ENCODE measurements at regions not wholly inside any gene's neighbourhood (a gene's known extent, or its start where the extent isn't known, plus 50 kb on each side); places are given as distances from the start of the nearest gene placed in this dataset.
A peak's percentile ranks its signal among the peaks of the same experiment; 100 is the strongest.

DNA sequence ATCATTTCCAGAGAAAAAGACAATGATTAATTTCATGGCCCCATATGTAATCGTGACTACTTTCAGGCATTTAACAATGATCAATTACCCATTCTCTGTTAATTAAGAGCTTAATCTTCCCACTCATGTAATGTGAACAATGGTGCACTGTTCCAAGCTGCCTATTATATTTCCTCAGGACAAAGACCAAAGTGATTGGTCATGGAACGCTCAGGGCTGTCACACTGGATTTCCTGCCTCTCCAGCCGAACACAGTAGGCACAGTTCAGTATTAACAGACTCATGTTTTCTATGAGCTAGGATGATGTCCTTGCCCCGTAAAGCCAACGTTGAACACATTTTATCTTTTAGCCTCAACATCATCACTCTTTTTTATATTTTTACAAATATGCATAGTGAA is 142.7 kb upstream of the FZD8 start:
- DNase-seq (ENCODE audit: low spot score) (no peak), ATAC-seq (ENCODE audit: low read depth) (no peak)
- H3K36me3 ChIP-seq (ENCODE audit: low read depth), result no peaks in the 10 kb centered on the region
- H3K9me3 ChIP-seq (ENCODE audit: severe bottlenecking), result peaks cover 3% of the 10 kb centered on the region
- no peaks in the 10 kb centered on the region for H3K27me3 ChIP-seq (ENCODE audit: insufficient read depth, poor library complexity, severe bottlenecking)
- peak overlapping the region; percentile 93 for H3K27ac ChIP-seq (ENCODE audit: poor library complexity, severe bottlenecking)
- TF ChIP-seq CTCF (IDR thresholded peaks at IDR 0.05; ENCODE audit: poor library complexity, severe bottlenecking), result no peak
- no peak overlapping the region for H3K4me3 ChIP-seq (ENCODE audit: severe bottlenecking)
- peaks cover 14% of the 10 kb centered on the region for H3K4me1 ChIP-seq (ENCODE audit: insufficient read depth, poor library complexity, severe bottlenecking)

DNA sequence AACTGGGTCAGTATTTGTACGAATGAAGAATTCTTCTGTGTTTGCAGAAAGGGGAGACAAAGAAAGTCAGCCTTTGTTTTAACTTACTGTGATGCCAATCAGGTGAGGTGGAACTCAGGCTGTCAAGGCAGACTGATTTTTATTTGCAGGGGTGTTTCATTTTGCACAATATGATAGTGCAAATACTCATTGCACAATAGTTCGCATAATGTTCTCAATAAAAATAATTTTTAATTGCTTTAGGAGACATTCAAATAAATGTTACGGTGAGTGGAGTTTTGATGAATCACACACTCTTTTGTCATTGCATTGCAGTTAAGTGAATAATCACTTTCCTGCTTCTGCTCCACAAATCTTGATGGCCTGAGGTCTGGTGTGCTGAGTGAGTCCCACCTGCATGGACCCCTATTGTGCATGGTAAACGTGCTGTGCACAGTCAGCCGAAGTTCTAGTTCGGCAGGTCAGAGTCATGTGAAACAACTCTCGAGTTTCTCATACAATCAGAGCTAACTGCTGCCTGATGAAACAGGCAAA is 141.3 kb upstream of the FZD8 start:
- peaks cover 3% of the 10 kb centered on the region for H3K9me3 ChIP-seq (ENCODE audit: severe bottlenecking)
- no peaks in the 10 kb centered on the region for H3K36me3 ChIP-seq (ENCODE audit: low read depth)
- H3K27ac ChIP-seq (ENCODE audit: poor library complexity, severe bottlenecking), result peak overlapping the region; percentile 93
- no peak for TF ChIP-seq CTCF (IDR thresholded peaks at IDR 0.05; ENCODE audit: poor library complexity, severe bottlenecking)
- DNase-seq (ENCODE audit: low spot score) (peak; percentile 62), ATAC-seq (ENCODE audit: low read depth) (peak; percentile 90)
- no peaks in the 10 kb centered on the region for H3K27me3 ChIP-seq (ENCODE audit: insufficient read depth, poor library complexity, severe bottlenecking)
- H3K4me1 ChIP-seq (ENCODE audit: insufficient read depth, poor library complexity, severe bottlenecking), result peaks cover 12% of the 10 kb centered on the region
- H3K4me3 ChIP-seq (ENCODE audit: severe bottlenecking), result no peak overlapping the region

- TF ChIP-seq CTCF (IDR thresholded peaks at IDR 0.05; ENCODE audit: poor library complexity, severe bottlenecking), result peak; percentile 15
- ATAC-seq (ENCODE audit: low read depth) (no peak), DNase-seq (ENCODE audit: low spot score) (no peak)
- Histone ChIP-seq H3K27me3 (ENCODE audit: insufficient read depth, poor library complexity, severe bottlenecking) (no peaks in the 10 kb centered on the region), H3K4me3 (ENCODE audit: severe bottlenecking) (no peak overlapping the region), H3K9me3 (ENCODE audit: severe bottlenecking) (no peaks in the 10 kb centered on the region), H3K36me3 (ENCODE audit: low read depth) (no peaks in the 10 kb centered on the region), H3K4me1 (ENCODE audit: insufficient read depth, poor library complexity, severe bottlenecking) (peaks cover 12% of the 10 kb centered on the region), H3K27ac (ENCODE audit: poor library complexity, severe bottlenecking) (peak overlapping the region; percentile 93)
Observed at GRCh38 chr10:35781643-35782035, 139.5 kb upstream of the FZD8 start.

DNA sequence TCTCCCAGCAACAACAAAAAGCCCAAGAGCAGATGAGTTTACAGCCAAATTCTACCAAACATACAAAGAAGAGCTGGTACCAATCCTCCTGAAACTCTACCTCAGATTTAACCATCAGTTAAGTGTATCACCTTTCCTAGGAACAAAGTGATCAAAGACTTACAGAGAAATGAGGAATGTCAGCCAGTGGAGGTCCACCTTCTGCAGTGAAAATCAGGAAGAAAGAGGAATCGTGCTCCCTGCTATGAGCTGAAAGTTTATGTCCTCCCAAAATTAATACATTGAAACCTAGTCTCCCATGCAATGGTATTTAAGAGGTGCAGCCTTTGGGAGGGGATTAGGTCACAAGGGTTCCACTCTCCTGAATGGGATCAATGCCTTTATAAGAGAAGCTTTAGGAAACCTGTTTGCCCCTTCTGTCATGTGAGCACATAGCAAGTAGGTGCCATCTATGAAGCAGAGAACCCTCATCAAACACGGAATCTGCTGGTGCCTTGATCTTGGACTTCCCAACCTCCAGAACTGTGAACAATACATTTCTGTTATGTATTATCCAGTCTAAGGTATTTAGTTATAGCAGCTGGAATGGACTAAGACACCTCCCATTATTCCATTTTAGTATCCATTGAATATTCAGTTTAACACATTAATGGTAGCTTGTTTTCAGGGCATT is 139.0 kb upstream of the FZD8 start:
- H3K9me3 ChIP-seq (ENCODE audit: severe bottlenecking), result no peaks in the 10 kb centered on the region

More for the DNA sequence above, 139.0 kb upstream of the FZD8 start:
- Histone ChIP-seq H3K36me3 (ENCODE audit: low read depth) (no peaks in the 10 kb centered on the region), H3K27ac (ENCODE audit: poor library complexity, severe bottlenecking) (peak overlapping the region; percentile 93), H3K4me3 (ENCODE audit: severe bottlenecking) (no peak overlapping the region), H3K27me3 (ENCODE audit: insufficient read depth, poor library complexity, severe bottlenecking) (no peaks in the 10 kb centered on the region), H3K4me1 (ENCODE audit: insufficient read depth, poor library complexity, severe bottlenecking) (peaks cover 12% of the 10 kb centered on the region)
- no peak for TF ChIP-seq CTCF (IDR thresholded peaks at IDR 0.05; ENCODE audit: poor library complexity, severe bottlenecking)
- DNase-seq (ENCODE audit: low spot score) (no peak), ATAC-seq (ENCODE audit: low read depth) (no peak)
